ENCODE measurements at regions not wholly inside any gene's neighbourhood (a gene's known extent, or its start where the extent isn't known, plus 50 kb on each side); places are given as distances from the start of the nearest gene placed in this dataset.

GRCh38 chr1:34403156-34403555 is 226.4 kb downstream of the C1orf94 start:
- H3K4me3 Mint-ChIP-seq (ENCODE audit: unreplicated experiment), result no peak overlapping the region
- intact Hi-C loops (cut with micrococcal nuclease; ENCODE audit: unreplicated experiment), result no loop called here
- Histone ChIP-seq H3K4me3 (ENCODE audit: low read depth, low read length) (no peak overlapping the region), H3K27me3 (replicated peaks; ENCODE audit: control insufficient read depth, insufficient read depth, low read length) (no peaks in the 10 kb centered on the region), H3K9me3 (no peaks in the 10 kb centered on the region), H3K36me3 (ENCODE audit: control insufficient read depth, insufficient read depth, low read length) (no peaks in the 10 kb centered on the region), H3K4me1 (no peaks in the 10 kb centered on the region)
- ChIA-PET POLR2A (no interaction called here), CTCF (no interaction called here)
- DNase-seq, result no peak
- no peaks in the 10 kb centered on the region for H3K27me3 Mint-ChIP-seq (ENCODE audit: insufficient read depth, unreplicated experiment)
- TF ChIP-seq CTCF (IDR thresholded peaks at IDR 0.05; ENCODE audit: insufficient read depth in 1 of 2, low read depth in 1 of 2, low read length in 1 of 2, severe bottlenecking in 1 of 2, unreplicated experiment in 1 of 2), result no peak
- no peaks in the 10 kb centered on the region for H3K4me1 Mint-ChIP-seq (ENCODE audit: low read depth, unreplicated experiment)
- no TSS peak for BruUV-seq (replicated peaks)
- no peak overlapping the region for H3K27ac Mint-ChIP-seq (ENCODE audit: unreplicated experiment)
- H3K36me3 Mint-ChIP-seq (ENCODE audit: insufficient read depth, unreplicated experiment), result no peaks in the 10 kb centered on the region
- H3K9me3 Mint-ChIP-seq (ENCODE audit: unreplicated experiment), result no peaks in the 10 kb centered on the region

- ChIA-PET POLR2A (no interaction called here), CTCF (no interaction called here)
- no peak for DNase-seq
- TF ChIP-seq CTCF (IDR thresholded peaks at IDR 0.05; ENCODE audit: insufficient read depth in 1 of 2, low read depth in 1 of 2, low read length in 1 of 2, severe bottlenecking in 1 of 2, unreplicated experiment in 1 of 2), result no peak
- Mint-ChIP-seq H3K27ac (ENCODE audit: unreplicated experiment) (no peak overlapping the region), H3K9me3 (ENCODE audit: unreplicated experiment) (no peaks in the 10 kb centered on the region), H3K4me3 (ENCODE audit: unreplicated experiment) (no peak overlapping the region), H3K27me3 (ENCODE audit: insufficient read depth, unreplicated experiment) (peaks cover 4% of the 10 kb centered on the region), H3K36me3 (ENCODE audit: insufficient read depth, unreplicated experiment) (no peaks in the 10 kb centered on the region), H3K4me1 (ENCODE audit: low read depth, unreplicated experiment) (no peaks in the 10 kb centered on the region)
- Histone ChIP-seq H3K9me3 (no peaks in the 10 kb centered on the region), H3K36me3 (ENCODE audit: control insufficient read depth, insufficient read depth, low read length) (no peaks in the 10 kb centered on the region), H3K4me1 (no peaks in the 10 kb centered on the region), H3K27me3 (replicated peaks; ENCODE audit: control insufficient read depth, insufficient read depth, low read length) (no peaks in the 10 kb centered on the region), H3K4me3 (ENCODE audit: low read depth, low read length) (no peak overlapping the region)
- BruUV-seq (replicated peaks), result no TSS peak
- intact Hi-C loops (cut with micrococcal nuclease; ENCODE audit: unreplicated experiment), result no loop called here
These were observed 228.1 kb downstream of the C1orf94 start for GRCh38 chr1:34404804-34405203.

GRCh38 chr1:34405266-34405959 is 228.7 kb downstream of the C1orf94 start:
- Mint-ChIP-seq H3K4me1 (ENCODE audit: low read depth, unreplicated experiment) (no peaks in the 10 kb centered on the region), H3K27ac (ENCODE audit: unreplicated experiment) (no peak overlapping the region), H3K4me3 (ENCODE audit: unreplicated experiment) (no peak overlapping the region), H3K9me3 (ENCODE audit: unreplicated experiment) (no peaks in the 10 kb centered on the region), H3K27me3 (ENCODE audit: insufficient read depth, unreplicated experiment) (peaks cover 4% of the 10 kb centered on the region), H3K36me3 (ENCODE audit: insufficient read depth, unreplicated experiment) (no peaks in the 10 kb centered on the region)
- intact Hi-C loops (cut with micrococcal nuclease; ENCODE audit: unreplicated experiment), result no loop called here
- DNase-seq, result no peak
- Histone ChIP-seq H3K36me3 (ENCODE audit: control insufficient read depth, insufficient read depth, low read length) (no peaks in the 10 kb centered on the region), H3K9me3 (no peaks in the 10 kb centered on the region), H3K4me1 (no peaks in the 10 kb centered on the region), H3K27me3 (replicated peaks; ENCODE audit: control insufficient read depth, insufficient read depth, low read length) (no peaks in the 10 kb centered on the region), H3K4me3 (ENCODE audit: low read depth, low read length) (no peak overlapping the region)
- ChIA-PET CTCF (no interaction called here), POLR2A (no interaction called here)
- no peak for TF ChIP-seq CTCF (IDR thresholded peaks at IDR 0.05; ENCODE audit: insufficient read depth in 1 of 2, low read depth in 1 of 2, low read length in 1 of 2, severe bottlenecking in 1 of 2, unreplicated experiment in 1 of 2)
- BruUV-seq (replicated peaks), result no TSS peak
